ENCODE measurements at regions not wholly inside any gene's neighbourhood (a gene's known extent, or its start where the extent isn't known, plus 50 kb on each side); places are given as distances from the start of the nearest gene placed in this dataset.

DNA sequence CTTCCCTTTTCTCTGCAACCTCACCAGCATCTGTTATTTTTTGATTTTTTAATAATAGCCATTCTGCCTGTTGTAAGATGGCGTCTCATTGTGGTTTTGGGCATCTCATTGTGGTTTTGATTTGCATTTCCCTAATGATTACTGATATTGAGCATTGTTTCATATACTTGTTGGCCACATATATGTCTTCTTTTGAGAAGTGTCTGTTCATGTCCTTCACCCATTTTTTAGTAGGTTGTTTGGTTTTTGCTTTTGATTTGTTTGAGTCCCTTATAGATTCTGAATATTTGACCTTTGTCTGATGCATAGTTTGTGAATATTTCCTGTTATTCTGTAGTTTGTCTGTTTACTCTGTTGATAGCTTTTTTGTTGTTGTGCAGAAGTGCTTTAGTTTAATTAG is 312.2 kb upstream of the TBC1D5 start:
- TF ChIP-seq, protein P1, sequence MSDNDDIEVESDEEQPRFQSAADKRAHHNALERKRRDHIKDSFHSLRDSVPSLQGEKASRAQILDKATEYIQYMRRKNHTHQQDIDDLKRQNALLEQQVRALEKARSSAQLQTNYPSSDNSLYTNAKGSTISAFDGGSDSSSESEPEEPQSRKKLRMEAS (IDR thresholded peaks at IDR 0.05; ENCODE audit: low read depth, low read length), result no peak
- TF ChIP-seq, protein P2, sequence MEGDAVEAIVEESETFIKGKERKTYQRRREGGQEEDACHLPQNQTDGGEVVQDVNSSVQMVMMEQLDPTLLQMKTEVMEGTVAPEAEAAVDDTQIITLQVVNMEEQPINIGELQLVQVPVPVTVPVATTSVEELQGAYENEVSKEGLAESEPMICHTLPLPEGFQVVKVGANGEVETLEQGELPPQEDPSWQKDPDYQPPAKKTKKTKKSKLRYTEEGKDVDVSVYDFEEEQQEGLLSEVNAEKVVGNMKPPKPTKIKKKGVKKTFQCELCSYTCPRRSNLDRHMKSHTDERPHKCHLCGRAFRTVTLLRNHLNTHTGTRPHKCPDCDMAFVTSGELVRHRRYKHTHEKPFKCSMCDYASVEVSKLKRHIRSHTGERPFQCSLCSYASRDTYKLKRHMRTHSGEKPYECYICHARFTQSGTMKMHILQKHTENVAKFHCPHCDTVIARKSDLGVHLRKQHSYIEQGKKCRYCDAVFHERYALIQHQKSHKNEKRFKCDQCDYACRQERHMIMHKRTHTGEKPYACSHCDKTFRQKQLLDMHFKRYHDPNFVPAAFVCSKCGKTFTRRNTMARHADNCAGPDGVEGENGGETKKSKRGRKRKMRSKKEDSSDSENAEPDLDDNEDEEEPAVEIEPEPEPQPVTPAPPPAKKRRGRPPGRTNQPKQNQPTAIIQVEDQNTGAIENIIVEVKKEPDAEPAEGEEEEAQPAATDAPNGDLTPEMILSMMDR (IDR thresholded peaks at IDR 0.05; ENCODE audit: low read depth, low read length), result no peak
- TF ChIP-seq POLR2A (IDR thresholded peaks at IDR 0.05; ENCODE audit: extremely low read depth, insufficient read length), result no peak
- TF ChIP-seq MYC (IDR thresholded peaks at IDR 0.05; ENCODE audit: low read depth, low read length), result no peak
- DNase-seq (ENCODE audit: low read depth), result no peak
- no peak overlapping the region for H3K4me3 ChIP-seq (ENCODE audit: low read depth, low read length)

DNA sequence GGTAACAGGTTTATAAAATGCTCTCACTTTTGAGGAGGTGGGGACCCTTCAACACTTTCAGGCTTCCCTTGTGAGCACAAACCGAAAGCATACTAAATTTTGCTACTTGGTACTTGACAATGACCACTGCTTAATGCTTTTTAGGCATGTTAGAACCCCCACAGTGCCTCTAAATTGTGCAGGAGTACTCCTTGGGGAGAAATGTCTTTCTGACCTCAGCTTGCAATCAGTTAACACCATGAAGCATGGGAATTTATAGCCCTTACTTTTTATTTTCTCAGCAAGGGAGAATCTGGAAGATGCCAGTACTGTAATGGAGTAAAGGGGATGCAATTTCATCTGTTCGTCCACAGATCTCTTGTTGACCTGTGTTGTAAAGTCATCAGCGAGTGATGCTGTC is 308.9 kb upstream of the TBC1D5 start:
- TF ChIP-seq, protein P1 (IDR thresholded peaks at IDR 0.05; ENCODE audit: low read depth, low read length), result no peak
- TF ChIP-seq, protein P2 (IDR thresholded peaks at IDR 0.05; ENCODE audit: low read depth, low read length), result no peak
- TF ChIP-seq POLR2A (IDR thresholded peaks at IDR 0.05; ENCODE audit: extremely low read depth, insufficient read length), result no peak
- no peak for TF ChIP-seq MYC (IDR thresholded peaks at IDR 0.05; ENCODE audit: low read depth, low read length)
- H3K4me3 ChIP-seq (ENCODE audit: low read depth, low read length), result no peak overlapping the region
- no peak for DNase-seq (ENCODE audit: low read depth)

DNA sequence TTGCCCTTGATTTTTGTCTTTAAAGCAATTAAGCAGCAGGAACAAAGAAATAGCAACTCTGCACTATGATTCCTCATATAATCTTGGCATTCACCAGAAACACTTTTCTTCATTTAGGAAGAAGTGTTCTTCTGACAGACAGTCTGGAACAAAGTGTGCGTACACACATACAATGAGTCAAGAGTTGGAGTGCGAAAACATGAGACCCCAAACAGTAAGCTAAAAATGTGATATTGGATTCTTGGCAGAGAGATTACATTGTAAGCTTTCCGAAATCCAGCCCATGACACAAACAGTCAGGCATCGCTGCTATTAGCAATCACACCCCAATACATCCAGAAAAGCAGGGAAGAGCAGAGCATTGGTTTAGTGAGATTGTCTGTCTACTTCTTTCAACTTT is 306.7 kb upstream of the TBC1D5 start:
- no peak for DNase-seq (ENCODE audit: low read depth)
- TF ChIP-seq, protein P2 (IDR thresholded peaks at IDR 0.05; ENCODE audit: low read depth, low read length), result no peak
- TF ChIP-seq MYC (IDR thresholded peaks at IDR 0.05; ENCODE audit: low read depth, low read length) (no peak), POLR2A (IDR thresholded peaks at IDR 0.05; ENCODE audit: extremely low read depth, insufficient read length) (no peak)
- TF ChIP-seq, protein P1 (IDR thresholded peaks at IDR 0.05; ENCODE audit: low read depth, low read length), result no peak
- H3K4me3 ChIP-seq (ENCODE audit: low read depth, low read length), result no peak overlapping the region

DNA sequence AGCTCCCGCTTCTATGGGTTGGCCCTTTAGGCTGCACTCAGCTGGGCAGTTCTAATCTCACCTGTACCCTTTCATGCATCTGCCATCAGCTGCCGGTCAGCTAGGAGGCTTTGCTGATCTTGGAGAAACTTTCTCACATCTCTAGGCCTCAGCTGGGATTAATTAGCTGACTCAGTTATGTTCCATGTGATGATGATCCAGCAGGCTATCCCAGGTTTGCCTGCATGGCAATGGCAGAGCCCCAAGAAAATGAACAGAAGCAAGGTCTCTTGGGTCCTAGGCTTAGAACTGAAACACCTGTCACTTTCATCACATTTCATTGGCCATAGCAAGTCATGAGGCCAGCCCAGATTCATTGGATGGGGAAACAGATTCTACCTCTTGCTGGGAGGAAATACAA is 304.6 kb upstream of the TBC1D5 start:
- no peak for DNase-seq (ENCODE audit: low read depth)
- H3K4me3 ChIP-seq (ENCODE audit: low read depth, low read length), result no peak overlapping the region
- TF ChIP-seq MYC (IDR thresholded peaks at IDR 0.05; ENCODE audit: low read depth, low read length) (no peak), POLR2A (IDR thresholded peaks at IDR 0.05; ENCODE audit: extremely low read depth, insufficient read length) (no peak)
- TF ChIP-seq, protein P1 (IDR thresholded peaks at IDR 0.05; ENCODE audit: low read depth, low read length), result no peak
- TF ChIP-seq, protein P2 (IDR thresholded peaks at IDR 0.05; ENCODE audit: low read depth, low read length), result no peak

DNA sequence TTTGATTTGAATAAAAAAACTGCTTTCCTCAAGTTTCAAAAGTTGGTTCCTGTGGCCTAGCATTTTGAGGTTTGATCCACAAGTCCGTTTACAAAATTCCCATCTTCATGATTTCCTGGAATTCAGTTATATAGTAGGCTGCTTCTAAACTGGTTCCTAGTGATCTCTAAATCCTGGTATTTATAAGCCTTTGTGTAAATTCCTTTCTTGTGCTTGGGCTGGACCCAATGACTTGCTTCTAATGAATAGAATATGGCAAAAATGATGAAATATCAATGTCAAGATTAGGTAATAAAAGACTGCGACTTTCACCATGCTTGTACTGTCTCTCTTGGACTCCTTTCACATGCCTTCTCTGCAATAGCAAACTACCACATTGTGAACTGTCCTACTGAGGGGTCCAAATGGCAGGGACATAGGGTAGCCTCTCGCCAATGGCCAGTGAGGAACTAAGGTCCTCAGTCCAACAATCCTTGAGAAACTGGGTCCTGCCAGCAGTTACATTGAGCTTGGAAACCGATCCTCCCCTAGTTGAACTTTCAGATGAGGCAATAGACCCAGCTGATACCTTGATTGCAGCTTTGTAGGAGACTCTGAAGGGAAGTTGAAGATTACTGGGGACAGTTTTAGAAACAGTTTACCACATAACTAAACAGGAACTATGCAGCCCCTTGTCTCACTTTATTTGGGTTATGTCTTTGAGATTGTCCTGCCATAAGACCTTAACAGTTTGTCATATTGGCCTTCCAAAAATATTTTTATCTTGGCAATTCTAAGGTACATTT is 303.9 kb upstream of the TBC1D5 start:
- TF ChIP-seq, protein P2 (IDR thresholded peaks at IDR 0.05; ENCODE audit: low read depth, low read length), result no peak
- TF ChIP-seq, protein P1 (IDR thresholded peaks at IDR 0.05; ENCODE audit: low read depth, low read length), result no peak; the same call in 1 of the 2 replicates
- peak; percentile 69 for TF ChIP-seq MYC (IDR thresholded peaks at IDR 0.05; ENCODE audit: low read depth, low read length)
- peak; percentile 86 for DNase-seq (ENCODE audit: low read depth)
- no peak overlapping the region for H3K4me3 ChIP-seq (ENCODE audit: low read depth, low read length)

Measured in NB4 (cell line).